ENCODE measurements at regions not wholly inside any gene's neighbourhood (a gene's known extent, or its start where the extent isn't known, plus 50 kb on each side); places are given as distances from the start of the nearest gene placed in this dataset.

DNA sequence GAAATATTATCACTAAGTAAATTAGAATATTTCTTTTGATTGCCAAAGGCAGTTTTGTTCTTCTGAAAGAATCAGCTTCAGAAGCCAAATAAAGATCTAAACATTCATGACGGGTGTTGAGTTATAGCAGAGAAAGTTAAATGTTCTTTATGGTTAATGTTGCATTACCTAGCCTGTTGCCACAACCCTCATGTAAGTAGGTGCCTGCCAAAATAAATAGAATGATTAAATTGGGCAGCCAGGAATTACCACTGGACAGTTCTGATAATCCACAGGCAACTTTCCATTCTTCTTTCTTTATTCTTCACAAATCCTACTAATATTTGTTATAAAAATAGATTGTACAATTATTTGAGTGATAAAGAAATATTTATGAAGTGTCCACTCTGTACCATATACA lies 217.9 kb upstream of the NRIP1 start:
- WGBS, result 93% methylated on average over 1 of the region's 1 CpG
- Histone ChIP-seq H3K9me3 (ENCODE audit: control insufficient read depth in 2 of 2, insufficient read depth in 1 of 2, low read length in 1 of 2) (no peaks in the 10 kb centered on the region), H3K27ac (ENCODE audit: low read depth in 1 of 2, low read length in 1 of 2) (no peak overlapping the region), H3K36me3 (ENCODE audit: control insufficient read depth in 2 of 2, insufficient read depth in 2 of 2, low read length in 1 of 2) (no peaks in the 10 kb centered on the region), H3K27me3 (ENCODE audit: control insufficient read depth in 2 of 2, insufficient read depth in 1 of 2, low read length in 1 of 2) (no peaks in the 10 kb centered on the region), H3K4me3 (ENCODE audit: low read length in 2 of 2) (no peak overlapping the region), H3K4me1 (ENCODE audit: control insufficient read depth in 2 of 2, insufficient read depth in 2 of 2, low read length in 2 of 2) (no peaks in the 10 kb centered on the region)
- no peak for DNase-seq (ENCODE audit: low read depth in 6 of 9, low spot score in 9 of 9)

DNA sequence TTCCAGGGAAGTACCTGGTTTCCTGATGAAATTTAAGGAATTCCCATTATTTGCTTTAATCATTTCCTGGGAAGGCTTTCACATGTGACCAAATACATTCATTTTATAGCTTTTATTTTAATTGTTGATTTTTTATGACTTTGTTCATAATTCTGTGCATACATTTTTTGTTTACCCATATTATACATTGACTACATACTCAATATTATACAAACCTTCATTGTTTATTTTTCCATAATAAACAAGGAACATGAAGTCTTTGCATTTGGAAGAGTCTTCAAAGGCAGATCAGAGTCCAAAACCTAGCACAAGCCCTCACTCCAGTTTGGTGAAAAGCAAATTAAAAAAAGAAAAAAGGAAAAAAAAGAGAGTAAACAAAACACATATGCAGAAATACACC lies 218.3 kb upstream of the NRIP1 start:
- Histone ChIP-seq H3K4me3 (ENCODE audit: low read length in 2 of 2) (no peak overlapping the region), H3K4me1 (ENCODE audit: control insufficient read depth in 2 of 2, insufficient read depth in 2 of 2, low read length in 2 of 2) (no peaks in the 10 kb centered on the region), H3K27me3 (ENCODE audit: control insufficient read depth in 2 of 2, insufficient read depth in 1 of 2, low read length in 1 of 2) (no peaks in the 10 kb centered on the region), H3K27ac (ENCODE audit: low read depth in 1 of 2, low read length in 1 of 2) (no peak overlapping the region), H3K36me3 (ENCODE audit: control insufficient read depth in 2 of 2, insufficient read depth in 2 of 2, low read length in 1 of 2) (no peaks in the 10 kb centered on the region), H3K9me3 (ENCODE audit: control insufficient read depth in 2 of 2, insufficient read depth in 1 of 2, low read length in 1 of 2) (no peaks in the 10 kb centered on the region)
- DNase-seq (ENCODE audit: low read depth in 6 of 9, low spot score in 9 of 9), result no peak

DNA sequence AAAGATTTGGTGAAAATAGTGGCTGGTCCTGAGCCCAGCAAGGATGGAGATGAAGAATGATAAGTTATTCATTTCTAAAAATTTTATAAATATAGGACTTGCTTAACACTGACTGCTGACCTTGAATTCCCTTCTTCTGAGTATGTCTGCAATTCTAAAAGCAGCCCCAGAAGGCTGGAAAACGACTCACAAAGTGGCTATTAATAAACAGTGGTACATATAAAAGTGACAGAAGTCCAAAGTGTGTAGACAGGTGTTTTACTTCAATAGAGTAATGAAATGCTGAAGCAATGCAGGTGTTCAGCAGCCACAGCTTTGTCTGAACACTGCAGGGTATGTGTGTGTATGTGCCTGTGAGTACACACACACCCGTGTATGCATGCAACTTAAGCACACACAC lies 219.0 kb upstream of the NRIP1 start:
- no peak for DNase-seq (ENCODE audit: low read depth in 6 of 9, low spot score in 9 of 9)
- H3K27ac ChIP-seq (ENCODE audit: low read depth in 1 of 2, low read length in 1 of 2), result no peak overlapping the region
- WGBS, result 87% methylated on average over 2 of the region's 2 CpGs
- H3K4me3 ChIP-seq (ENCODE audit: low read length in 2 of 2), result no peak overlapping the region
- H3K4me1 ChIP-seq (ENCODE audit: control insufficient read depth in 2 of 2, insufficient read depth in 2 of 2, low read length in 2 of 2), result no peaks in the 10 kb centered on the region
- H3K9me3 ChIP-seq (ENCODE audit: control insufficient read depth in 2 of 2, insufficient read depth in 1 of 2, low read length in 1 of 2), result no peaks in the 10 kb centered on the region
- H3K36me3 ChIP-seq (ENCODE audit: control insufficient read depth in 2 of 2, insufficient read depth in 2 of 2, low read length in 1 of 2), result no peaks in the 10 kb centered on the region
- no peaks in the 10 kb centered on the region for H3K27me3 ChIP-seq (ENCODE audit: control insufficient read depth in 2 of 2, insufficient read depth in 1 of 2, low read length in 1 of 2)

DNA sequence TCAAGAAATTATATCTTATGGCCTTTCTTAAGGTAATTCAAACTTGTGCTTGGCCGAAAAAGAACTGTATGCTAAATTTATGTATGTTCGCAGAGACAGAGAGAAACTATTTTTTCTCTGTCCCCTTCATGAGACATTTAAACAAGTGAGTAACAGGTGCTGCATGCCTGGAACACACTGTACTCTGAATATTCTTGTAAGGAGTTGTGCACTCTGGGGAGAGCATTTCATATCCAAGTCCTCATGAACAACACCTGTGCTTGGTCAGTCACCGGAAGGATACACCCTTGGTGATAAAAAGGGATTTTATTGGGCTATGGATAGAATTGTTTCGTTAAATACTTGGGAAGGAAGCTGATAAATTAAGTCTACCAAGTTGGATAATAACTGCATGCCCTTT lies 220.8 kb upstream of the NRIP1 start:
- no peak overlapping the region for H3K4me3 ChIP-seq (ENCODE audit: low read length in 2 of 2)
- H3K4me1 ChIP-seq (ENCODE audit: control insufficient read depth in 2 of 2, insufficient read depth in 2 of 2, low read length in 2 of 2), result no peaks in the 10 kb centered on the region
- DNase-seq (ENCODE audit: low read depth in 6 of 9, low spot score in 9 of 9), result no peak
- H3K27me3 ChIP-seq (ENCODE audit: control insufficient read depth in 2 of 2, insufficient read depth in 1 of 2, low read length in 1 of 2), result no peaks in the 10 kb centered on the region
- 98% methylated on average over 4 of the region's 4 CpGs for WGBS
- no peaks in the 10 kb centered on the region for H3K36me3 ChIP-seq (ENCODE audit: control insufficient read depth in 2 of 2, insufficient read depth in 2 of 2, low read length in 1 of 2)
- H3K9me3 ChIP-seq (ENCODE audit: control insufficient read depth in 2 of 2, insufficient read depth in 1 of 2, low read length in 1 of 2), result no peaks in the 10 kb centered on the region
- no peak overlapping the region for H3K27ac ChIP-seq (ENCODE audit: low read depth in 1 of 2, low read length in 1 of 2)

DNA sequence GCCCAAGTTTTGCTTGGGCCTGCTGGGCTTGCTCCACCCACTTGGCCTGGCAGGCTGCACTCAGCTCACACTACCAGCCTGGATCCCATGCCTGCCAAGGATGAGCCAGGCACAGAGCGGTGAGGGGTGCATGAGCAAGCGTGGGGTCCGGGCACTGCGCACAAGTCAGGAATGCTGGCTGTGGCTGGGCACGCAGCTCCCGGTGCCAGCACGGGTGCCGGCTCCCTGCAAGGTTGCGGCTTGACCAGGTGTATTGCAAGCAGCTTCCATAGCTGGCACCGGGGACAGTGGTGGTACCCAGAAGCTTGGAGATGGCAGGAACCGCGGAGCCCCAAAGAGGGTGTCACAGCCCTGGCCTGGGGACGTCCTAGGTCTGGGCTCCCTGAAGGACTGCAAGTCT lies 224.4 kb upstream of the NRIP1 start:
- 99% methylated on average over 13 of the region's 13 CpGs for WGBS
- H3K9me3 ChIP-seq (ENCODE audit: control insufficient read depth in 2 of 2, insufficient read depth in 1 of 2, low read length in 1 of 2), result no peaks in the 10 kb centered on the region
- H3K27ac ChIP-seq (ENCODE audit: low read depth in 1 of 2, low read length in 1 of 2), result no peak overlapping the region
- H3K27me3 ChIP-seq (ENCODE audit: control insufficient read depth in 2 of 2, insufficient read depth in 1 of 2, low read length in 1 of 2), result no peaks in the 10 kb centered on the region
- DNase-seq (ENCODE audit: low read depth in 6 of 9, low spot score in 9 of 9), result no peak
- no peak overlapping the region for H3K4me3 ChIP-seq (ENCODE audit: low read length in 2 of 2)
- no peaks in the 10 kb centered on the region for H3K4me1 ChIP-seq (ENCODE audit: control insufficient read depth in 2 of 2, insufficient read depth in 2 of 2, low read length in 2 of 2)
- no peaks in the 10 kb centered on the region for H3K36me3 ChIP-seq (ENCODE audit: control insufficient read depth in 2 of 2, insufficient read depth in 2 of 2, low read length in 1 of 2)

- Histone ChIP-seq H3K36me3 (ENCODE audit: control insufficient read depth in 2 of 2, insufficient read depth in 2 of 2, low read length in 1 of 2) (no peaks in the 10 kb centered on the region), H3K4me1 (ENCODE audit: control insufficient read depth in 2 of 2, insufficient read depth in 2 of 2, low read length in 2 of 2) (no peaks in the 10 kb centered on the region), H3K4me3 (ENCODE audit: low read length in 2 of 2) (no peak overlapping the region), H3K27me3 (ENCODE audit: control insufficient read depth in 2 of 2, insufficient read depth in 1 of 2, low read length in 1 of 2) (no peaks in the 10 kb centered on the region), H3K9me3 (ENCODE audit: control insufficient read depth in 2 of 2, insufficient read depth in 1 of 2, low read length in 1 of 2) (no peaks in the 10 kb centered on the region), H3K27ac (ENCODE audit: low read depth in 1 of 2, low read length in 1 of 2) (no peak overlapping the region)
- DNase-seq (ENCODE audit: low read depth in 6 of 9, low spot score in 9 of 9), result no peak
- 96% methylated on average over 31 of the region's 31 CpGs for WGBS
These were observed 225.4 kb upstream of the NRIP1 start for GRCh38 chr21:15289896-15290841.

- Histone ChIP-seq H3K4me1 (ENCODE audit: control insufficient read depth in 2 of 2, insufficient read depth in 2 of 2, low read length in 2 of 2) (no peaks in the 10 kb centered on the region), H3K36me3 (ENCODE audit: control insufficient read depth in 2 of 2, insufficient read depth in 2 of 2, low read length in 1 of 2) (no peaks in the 10 kb centered on the region), H3K27ac (ENCODE audit: low read depth in 1 of 2, low read length in 1 of 2) (no peak overlapping the region), H3K4me3 (ENCODE audit: low read length in 2 of 2) (no peak overlapping the region), H3K9me3 (ENCODE audit: control insufficient read depth in 2 of 2, insufficient read depth in 1 of 2, low read length in 1 of 2) (no peaks in the 10 kb centered on the region), H3K27me3 (ENCODE audit: control insufficient read depth in 2 of 2, insufficient read depth in 1 of 2, low read length in 1 of 2) (no peaks in the 10 kb centered on the region)
- no peak for DNase-seq (ENCODE audit: low read depth in 6 of 9, low spot score in 9 of 9)
- 95% methylated on average over 4 of the region's 4 CpGs for WGBS
These were observed 226.9 kb upstream of the NRIP1 start for GRCh38 chr21:15291621-15292266.

DNA sequence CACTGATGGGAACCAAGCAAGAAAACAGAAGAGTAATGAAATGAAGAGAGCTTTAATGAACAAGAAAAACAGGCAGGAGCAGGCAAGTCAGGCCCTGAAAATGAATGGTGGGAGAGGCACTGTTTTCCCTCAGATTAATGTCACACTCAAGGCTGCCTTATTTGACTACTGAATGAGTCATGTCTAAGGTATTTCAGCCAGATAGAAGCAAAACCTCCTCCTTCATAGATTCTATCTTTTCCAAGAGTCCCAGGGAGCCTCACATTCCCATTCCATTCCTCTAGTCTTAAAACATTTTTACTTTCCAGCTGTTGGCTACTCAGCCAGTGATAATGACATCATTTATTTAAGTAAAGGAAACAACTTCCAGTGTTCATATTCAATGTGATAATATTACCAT lies 228.4 kb upstream of the NRIP1 start:
- H3K27me3 ChIP-seq (ENCODE audit: control insufficient read depth in 2 of 2, insufficient read depth in 1 of 2, low read length in 1 of 2), result no peaks in the 10 kb centered on the region

DNA sequence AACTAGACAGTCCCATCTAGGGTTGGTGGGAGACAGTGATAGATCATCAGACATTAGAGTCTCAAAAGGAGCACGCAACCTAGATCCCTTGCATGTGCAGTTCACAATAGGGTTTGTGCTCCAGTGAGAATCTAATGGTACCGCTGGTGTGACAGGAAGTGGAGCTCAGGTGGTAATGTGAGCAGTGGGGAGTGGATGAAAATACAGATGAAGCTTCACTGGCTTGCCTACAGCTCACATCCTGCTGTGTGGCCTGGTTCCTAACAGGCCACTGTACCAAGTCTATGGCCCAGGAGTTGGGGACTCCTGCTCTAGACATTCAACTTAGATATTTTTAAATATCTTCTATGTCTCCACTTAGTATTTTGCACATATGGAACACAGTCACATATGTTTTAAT lies 231.1 kb upstream of the NRIP1 start:
- H3K9me3 ChIP-seq (ENCODE audit: control insufficient read depth in 2 of 2, insufficient read depth in 1 of 2, low read length in 1 of 2), result peaks cover 0 to 1% of the 10 kb centered on the region in 2 donors
- H3K36me3 ChIP-seq (ENCODE audit: control insufficient read depth in 2 of 2, insufficient read depth in 2 of 2, low read length in 1 of 2), result no peaks in the 10 kb centered on the region
- H3K4me1 ChIP-seq (ENCODE audit: control insufficient read depth in 2 of 2, insufficient read depth in 2 of 2, low read length in 2 of 2), result no peaks in the 10 kb centered on the region
- H3K4me3 ChIP-seq (ENCODE audit: low read length in 2 of 2), result no peak overlapping the region
- H3K27ac ChIP-seq (ENCODE audit: low read depth in 1 of 2, low read length in 1 of 2), result no peak overlapping the region
- 83% methylated on average over 2 of the region's 2 CpGs for WGBS
- DNase-seq (ENCODE audit: low read depth in 6 of 9, low spot score in 9 of 9), result peak in 3 of 9 donors; percentile 8 to 21 (median 8)
- H3K27me3 ChIP-seq (ENCODE audit: control insufficient read depth in 2 of 2, insufficient read depth in 1 of 2, low read length in 1 of 2), result no peaks in the 10 kb centered on the region

More for the DNA sequence above, 228.4 kb upstream of the NRIP1 start:
- no peak for DNase-seq (ENCODE audit: low read depth in 6 of 9, low spot score in 9 of 9)
- Histone ChIP-seq H3K27ac (ENCODE audit: low read depth in 1 of 2, low read length in 1 of 2) (no peak overlapping the region), H3K4me3 (ENCODE audit: low read length in 2 of 2) (no peak overlapping the region), H3K4me1 (ENCODE audit: control insufficient read depth in 2 of 2, insufficient read depth in 2 of 2, low read length in 2 of 2) (no peaks in the 10 kb centered on the region), H3K9me3 (ENCODE audit: control insufficient read depth in 2 of 2, insufficient read depth in 1 of 2, low read length in 1 of 2) (no peaks in the 10 kb centered on the region), H3K36me3 (ENCODE audit: control insufficient read depth in 2 of 2, insufficient read depth in 2 of 2, low read length in 1 of 2) (no peaks in the 10 kb centered on the region)

Measured in thymus (tissue), 11 donors.